Right lobe of liver (tissue), 6 donors: ENCODE measurements at regions not wholly inside any gene's neighbourhood (a gene's known extent, or its start where the extent isn't known, plus 50 kb on each side); places are given as distances from the start of the nearest gene placed in this dataset.

Source experiments
- ATAC-seq, 4 donors: fragments of 200-7000 bp; cut with Tn5 transposase; one replicate each; pipeline ENCODE4 v1.9.1; 2020; ENCODE audit warnings: mild to moderate bottlenecking in 4 of 4, moderate library complexity in 4 of 4
- DNase-seq, 3 donors: peaks; one replicate each; pipeline ENCODE4 v3.0.0-alpha.2; 2020
- H3K27ac ChIP-seq, 3 donors: fragments of 200-600 bp; one replicate each; pipeline ENCODE4 v1.8.0; 2022
- H3K27me3 ChIP-seq, 2 donors: fragments of 200-600 bp; one replicate each; pipeline ENCODE4 v1.8.0; 2022
- H3K36me3 ChIP-seq, 4 donors: fragments of 200-600 bp; sonication (generic) in 1 of 4; one replicate each; pipeline versions ENCODE4 v1.5.1 to v1.8.0; 2017 to 2022; ENCODE audit warnings: control low read depth in 1 of 4
- H3K4me1 ChIP-seq, 4 donors: fragments of 200-600 bp; sonication (generic) in 1 of 4; one replicate each; pipeline versions ENCODE4 v1.5.1 to v1.8.0; 2017 to 2022; ENCODE audit warnings: control low read depth in 1 of 4
- H3K4me3 ChIP-seq, 3 donors: fragments of 200-600 bp; one replicate each; pipeline ENCODE4 v1.8.0; 2022
- H3K9me3 ChIP-seq, 4 donors: fragments of 200-600 bp; sonication (generic) in 1 of 4; one replicate each; pipeline versions ENCODE4 v1.5.1 to v1.8.0; 2017 to 2022; ENCODE audit warnings: control low read depth in 1 of 4
- CTCF ChIP-seq, 4 donors: fragments of 200-600 bp in 3 of 4; fragments of 450-650 bp in 1 of 4; IDR thresholded peaks; one replicate each; pipeline versions ENCODE4 v1.5.1 to v1.8.0; 2016 to 2022; ENCODE audit warnings: antibody characterized with exemption in 4 of 4, mild to moderate bottlenecking in 2 of 4
- POLR2A ChIP-seq: fragments of 450-650 bp; IDR thresholded peaks from one replicate; pipeline ENCODE4 v1.6.1; 2017; ENCODE audit warnings: antibody characterized with exemption, mild to moderate bottlenecking
- WGBS: methylation state at CpG from one replicate; pipeline ENCODE4 v1.1.6; 2018; ENCODE audit warnings: low coverage, low lambda C conversion rate; ENCODE audit not compliant: insufficient coverage; ENCODE audit errors: missing lambda C conversion rate; 5-methylcytosine and 5-hydroxymethylcytosine counted together
- intact Hi-C, 2 donors: fragments of 100-400 bp; cut with DNase I; formaldehyde crosslinking; loops; one replicate each; pipeline versions ENCODE4 v1.11.2 to v1.14.1; 2022
- donor health status: DM: no; HTN: yes; CAD: no.
- donor health status: DM: no; HTN: no; CAD: no.
- donor health status: DM: no; HTN: no; CAD: no.
- donor health status: DM: no; HTN: yes; CAD: no.
- donor health status: DM: no; HTN: yes; CAD: no.

- intact Hi-C loops = no loop called here
- Histone ChIP-seq H3K27me3 (no peaks in the 10 kb centered on the region), H3K36me3 (no peaks in the 10 kb centered on the region), H3K9me3 (no peaks in the 10 kb centered on the region), H3K4me3 (no peak overlapping the region), H3K27ac (no peak overlapping the region), H3K4me1 (no peaks in the 10 kb centered on the region)
- WGBS = 57% methylated on average over 1 of the region's 1 CpG
- DNase-seq (no peak), ATAC-seq (no peak)
- TF ChIP-seq POLR2A = no peak
- no peak for TF ChIP-seq CTCF (IDR thresholded peaks at IDR 0.05)
Observed at GRCh38 chr9:23979491-23979890, 153.5 kb upstream of the ELAVL2 start.

- Histone ChIP-seq H3K36me3 (no peaks in the 10 kb centered on the region), H3K27ac (no peak overlapping the region), H3K9me3 (no peaks in the 10 kb centered on the region), H3K27me3 (no peaks in the 10 kb centered on the region), H3K4me3 (no peak overlapping the region), H3K4me1 (no peaks in the 10 kb centered on the region)
- intact Hi-C loops = no loop called here
- no peak for DNase-seq
- ATAC-seq = no peak
- WGBS = 80% methylated on average over 2 of the region's 2 CpGs
- TF ChIP-seq CTCF (IDR thresholded peaks at IDR 0.05) = no peak
- TF ChIP-seq POLR2A = no peak
Observed at GRCh38 chr9:23962101-23962500, 136.1 kb upstream of the ELAVL2 start.

- intact Hi-C loops = no loop called here
- DNase-seq = no peak
- no peaks in the 10 kb centered on the region for H3K27me3 ChIP-seq
- no peak for ATAC-seq
- no peaks in the 10 kb centered on the region for H3K36me3 ChIP-seq
- H3K4me3 ChIP-seq = no peak overlapping the region
- 64% methylated on average over 3 of the region's 6 CpGs for WGBS
- no peak overlapping the region for H3K27ac ChIP-seq
- no peaks in the 10 kb centered on the region for H3K4me1 ChIP-seq
- H3K9me3 ChIP-seq = no peaks in the 10 kb centered on the region
- no peak for TF ChIP-seq POLR2A
- no peak for TF ChIP-seq CTCF (IDR thresholded peaks at IDR 0.05)
Observed at GRCh38 chr9:23945897-23946296, 119.9 kb upstream of the ELAVL2 start.

GRCh38 chr9:23941051-23941450 is 115.0 kb upstream of the ELAVL2 start:
- Histone ChIP-seq H3K4me1 (no peaks in the 10 kb centered on the region), H3K9me3 (peaks cover 0 to 9% (median 0%) of the 10 kb centered on the region in 4 donors), H3K27ac (no peak overlapping the region), H3K36me3 (no peaks in the 10 kb centered on the region), H3K27me3 (no peaks in the 10 kb centered on the region), H3K4me3 (no peak overlapping the region)
- WGBS = 21% methylated on average over 3 of the region's 3 CpGs
- TF ChIP-seq CTCF (IDR thresholded peaks at IDR 0.05) = no peak
- TF ChIP-seq POLR2A = no peak
- ATAC-seq = no peak
- no peak for DNase-seq
- intact Hi-C loops = no loop called here

- ATAC-seq = no peak
- Histone ChIP-seq H3K36me3 (no peaks in the 10 kb centered on the region), H3K27me3 (no peaks in the 10 kb centered on the region), H3K27ac (no peak overlapping the region), H3K9me3 (peaks cover 0 to 9% (median 0%) of the 10 kb centered on the region in 4 donors), H3K4me1 (no peaks in the 10 kb centered on the region), H3K4me3 (no peak overlapping the region)
- TF ChIP-seq CTCF (IDR thresholded peaks at IDR 0.05) (no peak), POLR2A (no peak)
- DNase-seq = no peak
- intact Hi-C loops = no loop called here
- WGBS = 85% methylated on average over 1 of the region's 1 CpG
Observed at GRCh38 chr9:23938908-23939307, 112.9 kb upstream of the ELAVL2 start.
